Body of pancreas (tissue), 4 donors: ENCODE measurements at regions not wholly inside any gene's neighbourhood (a gene's known extent, or its start where the extent isn't known, plus 50 kb on each side); places are given as distances from the start of the nearest gene placed in this dataset.

Experiments
- ATAC-seq: fragments of 150-250 bp; one replicate; pipeline ENCODE4 v1.9.1; 2016
- DNase-seq, 4 donors: peaks; one replicate each; pipeline ENCODE4 v3.0.0-alpha.2; 2019
- H3K27ac ChIP-seq, 4 donors: fragments of 200-600 bp; sonication (generic); 1 replicate in 3 of 4; 2 replicates in 1 of 4; pipeline versions ENCODE4 v1.5.1 to v1.6.1; 2016 to 2019; ENCODE audit warnings: mild to moderate bottlenecking in 1 of 4, mixed read lengths in 1 of 4, moderate library complexity in 1 of 4
- H3K27me3 ChIP-seq, 2 donors: fragments of 200-600 bp; sonication (generic); one replicate each; pipeline ENCODE4 v1.6.0; 2016; ENCODE audit warnings: mild to moderate bottlenecking in 1 of 2
- H3K36me3 ChIP-seq, 2 donors: fragments of 200-600 bp; sonication (generic); replicated peaks in 1 of 2; 2 replicates each; pipeline ENCODE4 v1.5.1; 2016; ENCODE audit warnings: low read depth in 2 of 2; ENCODE audit not compliant: insufficient read depth in 1 of 2
- H3K4me1 ChIP-seq: fragments of 200-600 bp; sonication (generic); one replicate; pipeline ENCODE4 v1.6.0; 2016
- H3K4me3 ChIP-seq, 2 donors: fragments of 200-600 bp; sonication (generic); 1 replicate in 1 of 2; 2 replicates in 1 of 2; pipeline ENCODE4 v1.5.1; 2016 to 2019
- H3K9me3 ChIP-seq, 3 donors: fragments of 200-600 bp; sonication (generic); 1 replicate in 2 of 3; 2 replicates in 1 of 3; pipeline ENCODE4 v1.5.1; 2016
- CTCF ChIP-seq, 7 experiments: fragments of 450-650 bp in 4 of 7; fragments of 200-600 bp in 3 of 7; sonication (generic) in 3 of 7; IDR thresholded peaks; one replicate each; pipeline ENCODE4 v1.5.1; 2016 to 2019; ENCODE audit warnings: antibody characterized with exemption in 7 of 7
- POLR2A ChIP-seq, 3 donors: fragments of 450-650 bp; IDR thresholded peaks; one replicate each; pipeline ENCODE4 v1.6.1; 2016; ENCODE audit warnings: antibody characterized with exemption in 3 of 3, mild to moderate bottlenecking in 2 of 3
- WGBS, 2 donors: methylation state at CpG; one replicate each; pipeline ENCODE4 v1.1.5; 2017; 5-methylcytosine and 5-hydroxymethylcytosine counted together
- intact Hi-C: fragments of 100-400 bp; cut with DNase I; formaldehyde crosslinking; loops from one replicate; pipeline ENCODE4 v1.15.1; 2023

GRCh38 chr4:26130841-26131432 is 189.9 kb upstream of the RBPJ start:
- no peaks in the 10 kb centered on the region for H3K9me3 ChIP-seq
- no peak for ATAC-seq
- WGBS, 2 donors: 84% methylated on average over 11 of the region's 11 CpGs
- no peaks in the 10 kb centered on the region for H3K27me3 ChIP-seq
- H3K36me3 ChIP-seq: no peaks in the 10 kb centered on the region
- no peak overlapping the region for H3K4me3 ChIP-seq
- H3K4me1 ChIP-seq: peaks cover 14% of the 10 kb centered on the region
- DNase-seq: no peak
- no peak overlapping the region for H3K27ac ChIP-seq
- TF ChIP-seq POLR2A (IDR thresholded peaks at IDR 0.05) (no peak), CTCF (IDR thresholded peaks at IDR 0.05) (no peak)
- intact Hi-C loops: no loop called here

GRCh38 chr4:26131711-26132110 is 189.1 kb upstream of the RBPJ start:
- Histone ChIP-seq H3K27me3 (no peaks in the 10 kb centered on the region), H3K4me3 (no peak overlapping the region), H3K36me3 (no peaks in the 10 kb centered on the region), H3K4me1 (peaks cover 14% of the 10 kb centered on the region), H3K27ac (no peak overlapping the region), H3K9me3 (no peaks in the 10 kb centered on the region)
- intact Hi-C loops: no loop called here
- ATAC-seq: no peak
- no peak for TF ChIP-seq POLR2A (IDR thresholded peaks at IDR 0.05)
- no peak for TF ChIP-seq CTCF (IDR thresholded peaks at IDR 0.05)
- 72 to 81% methylated on average over 6 of the region's 6 CpGs for WGBS, 2 donors
- DNase-seq: no peak

GRCh38 chr4:26132858-26133257 is 188.0 kb upstream of the RBPJ start:
- Histone ChIP-seq H3K9me3 (no peaks in the 10 kb centered on the region), H3K4me1 (peaks cover 7% of the 10 kb centered on the region), H3K36me3 (no peaks in the 10 kb centered on the region), H3K27me3 (no peaks in the 10 kb centered on the region), H3K27ac (no peak overlapping the region), H3K4me3 (no peak overlapping the region)
- intact Hi-C loops: no loop called here
- ATAC-seq: no peak
- WGBS, 2 donors: 78 to 87% methylated on average over 6 of the region's 6 CpGs
- no peak for DNase-seq
- TF ChIP-seq POLR2A (IDR thresholded peaks at IDR 0.05) (no peak), CTCF (IDR thresholded peaks at IDR 0.05) (peak in 3 of 7 experiments; percentile 8 to 17 (median 14))

- no peak overlapping the region for H3K27ac ChIP-seq
- DNase-seq (no peak), ATAC-seq (no peak)
- H3K36me3 ChIP-seq: no peaks in the 10 kb centered on the region
- H3K4me3 ChIP-seq: no peak overlapping the region
- TF ChIP-seq POLR2A (IDR thresholded peaks at IDR 0.05) (no peak), CTCF (IDR thresholded peaks at IDR 0.05) (no peak)
- no peaks in the 10 kb centered on the region for H3K27me3 ChIP-seq
- no peaks in the 10 kb centered on the region for H3K9me3 ChIP-seq
- no peaks in the 10 kb centered on the region for H3K4me1 ChIP-seq
- intact Hi-C loops: no loop called here
- 80 to 81% methylated on average over 2 of the region's 2 CpGs for WGBS, 2 donors
These were observed 187.0 kb upstream of the RBPJ start for GRCh38 chr4:26133840-26134239.

- intact Hi-C loops: no loop called here
- no peaks in the 10 kb centered on the region for H3K4me1 ChIP-seq
- H3K36me3 ChIP-seq: no peaks in the 10 kb centered on the region
- H3K9me3 ChIP-seq: no peaks in the 10 kb centered on the region
- DNase-seq (no peak), ATAC-seq (no peak)
- H3K27ac ChIP-seq: no peak overlapping the region
- 76% methylated on average over 3 to 4 of the region's 4 CpGs for whole genome bisulfite sequencing, 2 donors
- no peaks in the 10 kb centered on the region for H3K27me3 ChIP-seq
- H3K4me3 ChIP-seq: no peak overlapping the region
- TF ChIP-seq CTCF (IDR thresholded peaks at IDR 0.05) (no peak), POLR2A (IDR thresholded peaks at IDR 0.05) (no peak)
These were observed 185.5 kb upstream of the RBPJ start for GRCh38 chr4:26135331-26135730.
